OCI-LY1 (cell line): ENCODE measurements at regions not wholly inside any gene's neighbourhood (a gene's known extent, or its start where the extent isn't known, plus 50 kb on each side); places are given as distances from the start of the nearest gene placed in this dataset.

Source experiments
- H2AFZ ChIP-seq: fragments of 200-600 bp; sonication (generic), shearing (Covaris generic); 2 replicates; pipeline ENCODE4 v1.6.0; 2014; ENCODE audit warnings: antibody characterized with exemption, mild to moderate bottlenecking, low read length
- H3F3A ChIP-seq: fragments of 200-600 bp; sonication (generic), shearing (Covaris generic); 2 replicates; pipeline ENCODE4 v1.6.0; 2014; ENCODE audit warnings: mild to moderate bottlenecking, antibody characterized with exemption, low read length, moderate library complexity; ENCODE audit not compliant: insufficient read depth
- H3K27ac ChIP-seq: fragments of 200-600 bp; sonication (generic); 2 replicates; pipeline ENCODE4 v1.5.1; 2014; ENCODE audit warnings: low read length, mixed run types, mild to moderate bottlenecking, low read depth; ENCODE audit not compliant: poor library complexity, severe bottlenecking
- H3K27me3 ChIP-seq: fragments of 200-600 bp; sonication (generic); 2 replicates; pipeline ENCODE4 v1.6.0; 2014; ENCODE audit warnings: antibody characterized with exemption, mild to moderate bottlenecking, low read length, moderate library complexity; ENCODE audit not compliant: insufficient read depth
- H3K36me3 ChIP-seq: fragments of 200-600 bp; sonication (generic); 2 replicates; pipeline ENCODE4 v1.6.1; 2014; ENCODE audit warnings: mild to moderate bottlenecking, antibody characterized with exemption, low read length, moderate library complexity, mixed read lengths; ENCODE audit not compliant: insufficient read depth
- H3K4me1 ChIP-seq: fragments of 200-600 bp; sonication (generic); 2 replicates; pipeline ENCODE4 v1.5.1; 2014; ENCODE audit warnings: mild to moderate bottlenecking, low read length, moderate library complexity; ENCODE audit not compliant: insufficient read depth, severe bottlenecking
- H3K4me2 ChIP-seq: fragments of 200-600 bp; sonication (generic), shearing (Covaris generic); 2 replicates; pipeline ENCODE4 v1.6.1; 2014; ENCODE audit warnings: low read length
- H3K4me3 ChIP-seq: fragments of 200-600 bp; sonication (generic); 2 replicates; pipeline ENCODE4 v1.5.1; 2014; ENCODE audit warnings: low read length, low read depth, mild to moderate bottlenecking, mixed read lengths; ENCODE audit not compliant: poor library complexity, severe bottlenecking
- H3K79me2 ChIP-seq: fragments of 200-600 bp; shearing (Covaris generic); 2 replicates; pipeline ENCODE4 v1.6.1; 2016; ENCODE audit warnings: mixed run types, low read length, mixed read lengths; ENCODE audit not compliant: insufficient read depth
- H3K9ac ChIP-seq: fragments of 200-600 bp; sonication (generic), shearing (Covaris generic); 2 replicates; pipeline ENCODE4 v1.6.1; 2014; ENCODE audit warnings: mild to moderate bottlenecking, low read length, mixed read lengths
- H3K9me2 ChIP-seq: fragments of 200-600 bp; sonication (generic), shearing (Covaris generic); 2 replicates; pipeline ENCODE4 v1.6.1; 2014; ENCODE audit warnings: low read depth, mild to moderate bottlenecking, low read length, mixed read lengths
- H3K9me3 ChIP-seq: fragments of 200-600 bp; shearing (Covaris generic); 2 replicates; pipeline ENCODE4 v1.6.1; 2014; ENCODE audit warnings: low read length, mixed read lengths
- H4K20me1 ChIP-seq: fragments of 200-600 bp; sonication (generic), shearing (Covaris generic); 2 replicates; pipeline ENCODE4 v1.6.0; 2016; ENCODE audit warnings: mild to moderate bottlenecking, low read length; ENCODE audit not compliant: insufficient read depth
- EZH2 ChIP-seq: fragments of 200-600 bp; sonication (generic), shearing (Covaris generic); IDR thresholded peaks from 2 replicates; pipeline ENCODE4 v1.8.0; 2017; ENCODE audit warnings: borderline replicate concordance, mixed run types, mild to moderate bottlenecking, antibody characterized with exemption, low read length, moderate library complexity, mixed read lengths
- TF ChIP-seq, protein P1 (sequence below): fragments of 200-600 bp; sonication (generic), shearing (Covaris generic); IDR thresholded peaks from 2 replicates; pipeline ENCODE4 v1.5.1; 2017; ENCODE audit warnings: mild to moderate bottlenecking, antibody characterized with exemption, low read length, moderate library complexity, mixed read lengths

DNA sequence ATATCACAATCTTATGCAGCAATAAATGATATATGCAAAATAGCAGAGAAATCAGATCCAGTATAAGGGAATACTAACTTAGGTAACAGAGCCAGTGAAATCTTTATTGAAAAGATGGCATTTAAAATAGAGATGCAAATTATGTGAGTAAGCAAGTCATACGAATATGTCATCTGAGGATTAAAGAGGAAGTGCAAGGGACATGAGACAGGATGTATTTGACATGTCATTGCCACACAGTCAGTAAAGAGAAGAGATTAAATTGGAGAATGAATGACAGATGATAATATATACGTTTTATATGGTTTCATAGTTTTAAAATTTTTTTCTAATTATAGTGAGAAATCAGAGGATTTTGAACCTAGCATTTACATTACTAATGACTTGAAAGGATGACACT lies 426.4 kb downstream of the SLITRK5 start:
- no peak overlapping the region for H2AFZ ChIP-seq
- no peak overlapping the region for H3K4me2 ChIP-seq
- H3K9me3 ChIP-seq: no peaks in the 10 kb centered on the region
- H3K9me2 ChIP-seq: no peaks in the 10 kb centered on the region
- H3K27ac ChIP-seq: no peak overlapping the region
- TF ChIP-seq, protein P1, sequence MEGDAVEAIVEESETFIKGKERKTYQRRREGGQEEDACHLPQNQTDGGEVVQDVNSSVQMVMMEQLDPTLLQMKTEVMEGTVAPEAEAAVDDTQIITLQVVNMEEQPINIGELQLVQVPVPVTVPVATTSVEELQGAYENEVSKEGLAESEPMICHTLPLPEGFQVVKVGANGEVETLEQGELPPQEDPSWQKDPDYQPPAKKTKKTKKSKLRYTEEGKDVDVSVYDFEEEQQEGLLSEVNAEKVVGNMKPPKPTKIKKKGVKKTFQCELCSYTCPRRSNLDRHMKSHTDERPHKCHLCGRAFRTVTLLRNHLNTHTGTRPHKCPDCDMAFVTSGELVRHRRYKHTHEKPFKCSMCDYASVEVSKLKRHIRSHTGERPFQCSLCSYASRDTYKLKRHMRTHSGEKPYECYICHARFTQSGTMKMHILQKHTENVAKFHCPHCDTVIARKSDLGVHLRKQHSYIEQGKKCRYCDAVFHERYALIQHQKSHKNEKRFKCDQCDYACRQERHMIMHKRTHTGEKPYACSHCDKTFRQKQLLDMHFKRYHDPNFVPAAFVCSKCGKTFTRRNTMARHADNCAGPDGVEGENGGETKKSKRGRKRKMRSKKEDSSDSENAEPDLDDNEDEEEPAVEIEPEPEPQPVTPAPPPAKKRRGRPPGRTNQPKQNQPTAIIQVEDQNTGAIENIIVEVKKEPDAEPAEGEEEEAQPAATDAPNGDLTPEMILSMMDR: no peak
- TF ChIP-seq EZH2: no peak
- no peak overlapping the region for H3K9ac ChIP-seq
- H3K79me2 ChIP-seq: no peaks in the 10 kb centered on the region
- H3F3A ChIP-seq: no peaks in the 10 kb centered on the region
- H4K20me1 ChIP-seq: no peaks in the 10 kb centered on the region
- no peaks in the 10 kb centered on the region for H3K4me1 ChIP-seq
- H3K36me3 ChIP-seq: no peaks in the 10 kb centered on the region
- H3K4me3 ChIP-seq: no peak overlapping the region
- no peaks in the 10 kb centered on the region for H3K27me3 ChIP-seq

DNA sequence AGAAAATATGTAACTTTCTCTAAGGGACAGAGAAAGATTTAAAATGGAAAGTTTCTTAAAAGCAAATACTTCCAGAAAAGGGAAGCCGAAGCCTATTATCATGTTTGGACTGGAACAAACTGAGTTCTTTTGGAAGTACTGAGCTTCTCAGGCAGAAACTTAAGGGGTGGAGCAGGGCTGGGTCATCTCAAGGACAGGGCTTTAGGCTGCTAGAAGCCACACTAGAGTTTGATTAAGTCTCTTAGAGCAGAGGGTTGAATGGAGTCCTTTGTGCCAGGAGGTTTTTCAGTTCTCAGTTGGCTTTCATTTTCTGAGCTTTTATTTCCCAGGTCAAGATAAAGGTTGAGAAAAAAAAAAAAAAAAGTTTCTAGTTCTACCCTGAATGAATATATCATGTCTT lies 432.7 kb downstream of the SLITRK5 start:
- Histone ChIP-seq H3K9me2 (no peaks in the 10 kb centered on the region), H3K4me1 (no peaks in the 10 kb centered on the region), H3K27me3 (no peaks in the 10 kb centered on the region), H3K27ac (no peak overlapping the region), H3K4me2 (no peak overlapping the region), H3K4me3 (no peak overlapping the region), H3K9ac (no peak overlapping the region), H4K20me1 (no peaks in the 10 kb centered on the region), H2AFZ (no peak overlapping the region), H3F3A (no peaks in the 10 kb centered on the region), H3K9me3 (no peaks in the 10 kb centered on the region), H3K79me2 (no peaks in the 10 kb centered on the region), H3K36me3 (no peaks in the 10 kb centered on the region)
- TF ChIP-seq EZH2: no peak
- TF ChIP-seq, protein P1: no peak

DNA sequence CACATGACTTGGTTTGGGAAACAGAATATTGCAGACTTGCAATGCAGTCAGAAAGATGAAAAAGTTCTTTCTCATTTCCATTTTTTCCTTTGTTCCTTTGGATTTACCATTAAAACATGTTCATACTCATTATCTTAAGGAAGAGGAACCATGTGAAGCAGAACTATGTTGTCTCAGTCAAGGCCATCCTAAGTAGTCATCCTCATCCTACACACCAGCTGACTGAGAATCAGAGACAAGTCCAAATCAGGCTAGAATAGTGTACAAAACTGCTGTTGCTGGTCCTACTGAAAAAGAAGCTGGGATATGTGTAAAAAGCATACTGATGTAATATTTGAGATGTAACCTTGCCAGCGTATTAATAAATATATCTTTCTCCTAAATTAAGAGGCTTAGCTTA lies 433.4 kb downstream of the SLITRK5 start:
- Histone ChIP-seq H3K36me3 (no peaks in the 10 kb centered on the region), H3K79me2 (no peaks in the 10 kb centered on the region), H3K4me1 (no peaks in the 10 kb centered on the region), H3K4me2 (no peak overlapping the region), H3F3A (no peaks in the 10 kb centered on the region), H3K4me3 (no peak overlapping the region), H3K9me2 (no peaks in the 10 kb centered on the region), H3K9ac (no peak overlapping the region), H3K27me3 (no peaks in the 10 kb centered on the region), H3K27ac (no peak overlapping the region), H2AFZ (no peak overlapping the region), H4K20me1 (no peaks in the 10 kb centered on the region), H3K9me3 (no peaks in the 10 kb centered on the region)
- TF ChIP-seq, protein P1: no peak
- no peak for TF ChIP-seq EZH2
